ENCODE measurements at regions not wholly inside any gene's neighbourhood (a gene's known extent, or its start where the extent isn't known, plus 50 kb on each side); places are given as distances from the start of the nearest gene placed in this dataset.

GRCh38 chr1:112318698-112319370, 77.2 kb upstream of the CTTNBP2NL start:
- no peaks in the 10 kb centered on the region for H3K36me3 ChIP-seq (ENCODE audit: control insufficient read depth, insufficient read depth, low read length)
- ChIA-PET POLR2A (no interaction called here), CTCF (interaction anchor here (1.6 kb wide), 1 partner anchor 38 kb away, joined by 4 read pairs; no protein-coding TSS in a partner anchor)
- TF ChIP-seq, protein P1, sequence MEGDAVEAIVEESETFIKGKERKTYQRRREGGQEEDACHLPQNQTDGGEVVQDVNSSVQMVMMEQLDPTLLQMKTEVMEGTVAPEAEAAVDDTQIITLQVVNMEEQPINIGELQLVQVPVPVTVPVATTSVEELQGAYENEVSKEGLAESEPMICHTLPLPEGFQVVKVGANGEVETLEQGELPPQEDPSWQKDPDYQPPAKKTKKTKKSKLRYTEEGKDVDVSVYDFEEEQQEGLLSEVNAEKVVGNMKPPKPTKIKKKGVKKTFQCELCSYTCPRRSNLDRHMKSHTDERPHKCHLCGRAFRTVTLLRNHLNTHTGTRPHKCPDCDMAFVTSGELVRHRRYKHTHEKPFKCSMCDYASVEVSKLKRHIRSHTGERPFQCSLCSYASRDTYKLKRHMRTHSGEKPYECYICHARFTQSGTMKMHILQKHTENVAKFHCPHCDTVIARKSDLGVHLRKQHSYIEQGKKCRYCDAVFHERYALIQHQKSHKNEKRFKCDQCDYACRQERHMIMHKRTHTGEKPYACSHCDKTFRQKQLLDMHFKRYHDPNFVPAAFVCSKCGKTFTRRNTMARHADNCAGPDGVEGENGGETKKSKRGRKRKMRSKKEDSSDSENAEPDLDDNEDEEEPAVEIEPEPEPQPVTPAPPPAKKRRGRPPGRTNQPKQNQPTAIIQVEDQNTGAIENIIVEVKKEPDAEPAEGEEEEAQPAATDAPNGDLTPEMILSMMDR (IDR thresholded peaks at IDR 0.05; ENCODE audit: insufficient read depth, low read depth, low read length), result no peak
- H3K4me3 ChIP-seq (ENCODE audit: low read depth, low read length), result no peak overlapping the region
- DNase-seq (ENCODE audit: low read depth), result no peak
- H3K27me3 ChIP-seq (ENCODE audit: control insufficient read depth, insufficient read depth, low read length), result peaks cover 9% of the 10 kb centered on the region

- no peaks in the 10 kb centered on the region for H3K36me3 ChIP-seq (ENCODE audit: control insufficient read depth, insufficient read depth, low read length)
- no peak for DNase-seq (ENCODE audit: low read depth)
- H3K27me3 ChIP-seq (ENCODE audit: control insufficient read depth, insufficient read depth, low read length), result peaks cover 10% of the 10 kb centered on the region
- CTCF ChIA-PET, result interaction anchor here (1.5 kb wide), 1 partner anchor 10 kb away, joined by 3 read pairs; no protein-coding TSS in a partner anchor
- POLR2A ChIA-PET, result no interaction called here
- no peak overlapping the region for H3K4me3 ChIP-seq (ENCODE audit: low read depth, low read length)
- TF ChIP-seq, protein P1 (IDR thresholded peaks at IDR 0.05; ENCODE audit: insufficient read depth, low read depth, low read length), result no peak
Measured at GRCh38 chr1:112319371-112320040, 76.5 kb upstream of the CTTNBP2NL start.

DNA sequence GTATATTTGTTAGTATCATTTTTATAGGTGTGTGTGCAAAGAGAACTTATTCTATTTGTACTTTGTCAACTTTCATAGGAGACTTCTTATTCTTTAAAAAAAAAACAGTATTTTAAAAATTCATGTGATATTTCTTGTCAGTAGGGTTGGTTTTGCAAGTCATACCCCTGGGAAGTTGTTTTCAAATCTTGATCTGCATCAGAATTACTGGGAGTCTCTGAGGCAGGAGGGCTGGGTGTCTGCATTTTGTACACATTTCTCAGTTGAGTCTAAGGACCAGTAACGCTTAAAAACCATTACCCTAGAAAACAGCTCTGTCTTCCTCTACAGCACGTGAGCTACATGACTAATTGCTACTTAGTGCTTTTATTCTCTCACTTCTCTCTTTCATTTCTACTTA, 76.0 kb upstream of the CTTNBP2NL start:
- ChIA-PET POLR2A (no interaction called here), CTCF (interaction anchor here (1.5 kb wide), 1 partner anchor 9 kb away, joined by 3 read pairs; no protein-coding TSS in a partner anchor)
- H3K36me3 ChIP-seq (ENCODE audit: control insufficient read depth, insufficient read depth, low read length), result no peaks in the 10 kb centered on the region
- TF ChIP-seq, protein P1 (IDR thresholded peaks at IDR 0.05; ENCODE audit: insufficient read depth, low read depth, low read length), result no peak
- peaks cover 12% of the 10 kb centered on the region for H3K27me3 ChIP-seq (ENCODE audit: control insufficient read depth, insufficient read depth, low read length)
- H3K4me3 ChIP-seq (ENCODE audit: low read depth, low read length), result no peak overlapping the region
- no peak for DNase-seq (ENCODE audit: low read depth)

DNA sequence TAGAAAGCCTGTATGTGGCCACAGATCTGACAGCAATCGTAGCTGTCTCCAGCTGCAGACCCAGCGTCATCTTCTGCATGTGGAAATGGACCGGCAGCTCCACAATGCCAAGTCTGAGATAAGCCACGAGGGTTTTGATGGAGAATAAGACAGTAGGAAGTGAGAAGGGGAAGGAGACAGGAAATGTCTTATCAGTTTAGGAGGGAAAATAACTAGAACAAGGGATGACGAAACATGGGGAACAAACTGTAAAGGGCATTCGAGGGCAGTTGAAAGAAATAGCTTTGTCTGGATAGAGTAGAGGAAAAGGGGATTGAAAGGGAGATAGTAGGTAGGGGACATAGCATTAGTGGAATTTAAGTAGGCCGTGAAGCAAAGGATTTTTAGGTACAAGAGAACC, 74.0 kb upstream of the CTTNBP2NL start:
- Histone ChIP-seq H3K4me3 (ENCODE audit: low read depth, low read length) (no peak overlapping the region), H3K27me3 (ENCODE audit: control insufficient read depth, insufficient read depth, low read length) (peaks cover 17% of the 10 kb centered on the region), H3K36me3 (ENCODE audit: control insufficient read depth, insufficient read depth, low read length) (no peaks in the 10 kb centered on the region)
- ChIA-PET CTCF (no interaction called here), POLR2A (no interaction called here)
- no peak for DNase-seq (ENCODE audit: low read depth)
- TF ChIP-seq, protein P1 (IDR thresholded peaks at IDR 0.05; ENCODE audit: insufficient read depth, low read depth, low read length), result no peak

DNA sequence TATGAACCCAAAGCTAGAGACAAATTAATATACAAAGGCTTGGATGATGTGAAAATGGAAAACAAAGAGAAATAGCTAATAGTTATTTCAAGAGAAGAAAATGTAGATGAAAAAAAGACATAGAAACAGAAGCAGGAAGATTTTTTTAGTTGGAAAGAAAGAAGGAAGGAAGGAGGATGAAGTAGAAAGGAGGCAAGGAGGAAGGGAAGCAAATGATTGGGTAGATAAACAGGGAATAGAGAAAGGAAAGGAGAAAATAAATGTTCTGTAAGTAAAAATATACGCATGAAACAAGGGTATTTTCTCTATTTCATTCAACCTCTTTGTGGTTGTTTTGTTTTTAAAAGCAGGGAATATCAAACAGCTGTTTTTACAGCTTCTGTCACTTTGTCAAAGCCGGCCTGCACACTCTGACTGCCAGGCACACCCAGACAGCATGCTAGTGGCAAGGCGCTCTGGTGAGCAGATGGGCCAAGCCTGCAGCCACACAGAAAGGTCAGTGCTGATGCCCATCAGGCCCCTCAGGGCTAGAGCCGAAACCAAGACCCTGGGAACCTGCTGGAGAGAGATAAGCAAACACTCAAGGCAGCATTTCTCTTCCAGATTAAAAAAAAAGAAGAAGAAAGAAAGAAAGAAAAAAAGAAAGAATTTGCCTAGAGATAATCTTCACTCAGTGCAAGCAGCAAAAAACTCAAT, 72.9 kb upstream of the CTTNBP2NL start:
- Histone ChIP-seq H3K36me3 (ENCODE audit: control insufficient read depth, insufficient read depth, low read length) (no peaks in the 10 kb centered on the region), H3K4me3 (ENCODE audit: low read depth, low read length) (no peak overlapping the region), H3K27me3 (ENCODE audit: control insufficient read depth, insufficient read depth, low read length) (peaks cover 15% of the 10 kb centered on the region)
- ChIA-PET CTCF (interaction anchor here (0.6 kb wide), 1 partner anchor 750 kb away, joined by 3 read pairs; the partner anchor contains the start of gene LRIG2), POLR2A (no interaction called here)
- no peak for DNase-seq (ENCODE audit: low read depth)
- TF ChIP-seq, protein P1 (IDR thresholded peaks at IDR 0.05; ENCODE audit: insufficient read depth, low read depth, low read length), result no peak
